SK-N-SH (cell line): ENCODE measurements at regions not wholly inside any gene's neighbourhood (a gene's known extent, or its start where the extent isn't known, plus 50 kb on each side); places are given as distances from the start of the nearest gene placed in this dataset.

ENCODE experiments used
- CTCF ChIA-PET: fragments of 300-600, 350-600 bp; formaldehyde crosslinking; extraction: SDS; loops from one replicate; lab custom pipeline; 2021; lab: Yijun Ruan, JAX
- POLR2A ChIA-PET: fragments of 350-600 bp; sonication (Branson Sonifier 250); formaldehyde crosslinking; extraction: SDS; loops from one replicate; lab custom pipeline; 2020; ENCODE audit warnings: antibody characterized with exemption, inconsistent platforms; lab: Yijun Ruan, JAX
- DNase-seq: peaks from one replicate; pipeline ENCODE4 v3.0.0; 2012
- H2AFZ ChIP-seq: fragments of 200-600 bp; sonication (generic); 2 replicates; pipeline ENCODE4 v1.8.1; 2016; ENCODE audit warnings: antibody characterized with exemption, mild to moderate bottlenecking, low read depth
- H3F3A ChIP-seq: fragments of 200-600 bp; sonication (generic); replicated peaks from 2 replicates; pipeline ENCODE3; 2016; ENCODE audit warnings: antibody characterized with exemption, mild to moderate bottlenecking; ENCODE audit not compliant: insufficient read depth
- H3K27ac ChIP-seq, 2 experiments: fragments of 200-500 bp in 1 of 2; fragments of 200-600 bp in 1 of 2; sonication (Bioruptor generic) in 1 of 2; sonication (generic), shearing (Covaris generic) in 1 of 2; 2 replicates each; pipeline versions ENCODE4 v1.5.1 to v1.6.1; 2014 to 2016; ENCODE audit warnings: low read depth in 2 of 2, inconsistent platforms in 1 of 2, low read length in 1 of 2, mild to moderate bottlenecking in 1 of 2, mixed read lengths in 1 of 2
- H3K27me3 ChIP-seq: fragments of 200-600 bp; sonication (generic), shearing (Covaris generic); 2 replicates; pipeline ENCODE4 v1.6.1; 2016; ENCODE audit warnings: mixed run types; ENCODE audit not compliant: insufficient read depth
- H3K36me3 ChIP-seq, 2 experiments: fragments of 200-500 bp in 1 of 2; fragments of 200-600 bp in 1 of 2; sonication (Bioruptor generic) in 1 of 2; sonication (generic) in 1 of 2; replicated peaks in 1 of 2; 2 replicates each; pipeline versions ENCODE3 to v1.5.1; 2014 to 2016; ENCODE audit warnings: low read length in 1 of 2, mild to moderate bottlenecking in 1 of 2; ENCODE audit not compliant: insufficient read depth in 2 of 2, control insufficient read depth in 1 of 2
- H3K4me1 ChIP-seq, 2 experiments: fragments of 200-500 bp in 1 of 2; fragments of 200-600 bp in 1 of 2; sonication (Bioruptor generic) in 1 of 2; sonication (generic), shearing (Covaris generic) in 1 of 2; 2 replicates each; pipeline versions ENCODE4 v1.5.1 to v1.6.1; 2014 to 2016; ENCODE audit warnings: low read depth in 1 of 2, low read length in 1 of 2, mixed run types in 1 of 2; ENCODE audit not compliant: insufficient read depth in 2 of 2, control insufficient read depth in 1 of 2
- H3K4me2 ChIP-seq: fragments of 200-600 bp; sonication (generic), shearing (Covaris generic); 2 replicates; pipeline ENCODE4 v1.6.1; 2017; ENCODE audit warnings: mixed run types
- H3K4me3 ChIP-seq, 2 experiments: fragments of 200-500 bp in 1 of 2; fragments of 200-600 bp in 1 of 2; sonication (Bioruptor generic) in 1 of 2; sonication (generic), shearing (Covaris generic) in 1 of 2; 2 replicates each; pipeline versions ENCODE4 v1.5.1 to v1.8.1; 2014 to 2016; ENCODE audit warnings: low read depth in 2 of 2, inconsistent platforms in 1 of 2, low read length in 1 of 2, mild to moderate bottlenecking in 1 of 2, mixed read lengths in 1 of 2, moderate library complexity in 1 of 2
- H3K79me2 ChIP-seq: fragments of 200-600 bp; sonication (generic); 2 replicates; pipeline ENCODE4 v1.8.1; 2017; ENCODE audit warnings: mild to moderate bottlenecking; ENCODE audit not compliant: insufficient read depth
- H3K9ac ChIP-seq: fragments of 200-600 bp; sonication (generic); 2 replicates; pipeline ENCODE4 v1.6.1; 2017; ENCODE audit warnings: mixed run types
- H3K9me2 ChIP-seq: fragments of 200-600 bp; sonication (generic); 2 replicates; pipeline ENCODE4 v1.6.1; 2017; ENCODE audit warnings: mixed run types
- H3K9me3 ChIP-seq: fragments of 200-600 bp; sonication (generic); 2 replicates; pipeline ENCODE4 v1.6.1; 2017; ENCODE audit warnings: mixed run types, mild to moderate bottlenecking, moderate library complexity
- H4K20me1 ChIP-seq: fragments of 200-600 bp; sonication (generic); 2 replicates; pipeline ENCODE4 v1.6.1; 2017; ENCODE audit warnings: mild to moderate bottlenecking, mixed run types; ENCODE audit not compliant: insufficient read depth
- CHD2 ChIP-seq: fragments of 150-350 bp; IDR thresholded peaks from 2 replicates; pipeline ENCODE4 v1.6.1; 2018; ENCODE audit warnings: low read length; ENCODE audit not compliant: partially characterized antibody
- EZH2phosphoT487 ChIP-seq: fragments of 200-600 bp; sonication (generic); IDR thresholded peaks from 2 replicates; pipeline ENCODE4 v1.6.1; 2017; ENCODE audit warnings: low read depth, mixed run types, mild to moderate bottlenecking, antibody characterized with exemption, moderate library complexity, borderline replicate concordance
- FOSL2 ChIP-seq: IDR thresholded peaks from 2 replicates; pipeline ENCODE4 v1.4.0; 2012; ENCODE audit warnings: low read depth, mild to moderate bottlenecking, moderate library complexity, borderline replicate concordance
- GATA2 ChIP-seq: sonication (generic); formaldehyde crosslinking; IDR thresholded peaks from 2 replicates; pipeline ENCODE4 v1.5.0; 2020; ENCODE audit warnings: mild to moderate bottlenecking, missing genetic modification reagents
- IRF3 ChIP-seq: fragments of 150-350 bp; IDR thresholded peaks from 2 replicates; pipeline ENCODE4 v1.6.1; 2016; ENCODE audit warnings: mild to moderate bottlenecking, low read depth, low read length
- MEF2A ChIP-seq: IDR thresholded peaks from 2 replicates; pipeline ENCODE4 v1.4.0; 2012; ENCODE audit warnings: low read depth, borderline replicate concordance
- MXI1 ChIP-seq: IDR thresholded peaks from 2 replicates; pipeline ENCODE4 v1.6.1; 2012; ENCODE audit warnings: mild to moderate bottlenecking, low read depth, low read length, improper control_type of control experiment
- NFIC ChIP-seq: IDR thresholded peaks from 2 replicates; pipeline ENCODE4 v1.4.0; 2012; ENCODE audit warnings: borderline replicate concordance
- NRF1 ChIP-seq: IDR thresholded peaks from 2 replicates; pipeline ENCODE4 v1.6.1; 2012; ENCODE audit warnings: low read depth, mild to moderate bottlenecking, low read length
- RCOR1 ChIP-seq: fragments of 150-350 bp; IDR thresholded peaks from 2 replicates; pipeline ENCODE4 v1.6.1; 2017; ENCODE audit warnings: antibody characterized with exemption, low read length
- RFX5 ChIP-seq: IDR thresholded peaks from 2 replicates; pipeline ENCODE4 v1.6.1; 2012; ENCODE audit warnings: mild to moderate bottlenecking, improper control_type of control experiment, low read length
- TAF1 ChIP-seq: IDR thresholded peaks from 2 replicates; pipeline ENCODE4 v1.6.1; 2012; ENCODE audit warnings: low read depth, mild to moderate bottlenecking, low read length, moderate library complexity, borderline replicate concordance
- WGBS: methylation state at CpG from one replicate; pipeline ENCODE4 v1.1.6; 2017; ENCODE audit warnings: low lambda C conversion rate; 5-methylcytosine and 5-hydroxymethylcytosine counted together
- TF ChIP-seq, protein P1 (sequence below): IDR thresholded peaks from 2 replicates; pipeline ENCODE4 v1.4.0; 2012; ENCODE audit warnings: low read depth, borderline replicate concordance
- TF ChIP-seq, protein P2 (sequence below): fragments of 200-600 bp; sonication (generic); IDR thresholded peaks from 2 replicates; pipeline ENCODE4 v1.6.1; 2017; ENCODE audit warnings: antibody characterized with exemption, mild to moderate bottlenecking, moderate library complexity
- TF ChIP-seq, protein P3 (sequence below): IDR thresholded peaks from 2 replicates; pipeline ENCODE4; 2012

DNA sequence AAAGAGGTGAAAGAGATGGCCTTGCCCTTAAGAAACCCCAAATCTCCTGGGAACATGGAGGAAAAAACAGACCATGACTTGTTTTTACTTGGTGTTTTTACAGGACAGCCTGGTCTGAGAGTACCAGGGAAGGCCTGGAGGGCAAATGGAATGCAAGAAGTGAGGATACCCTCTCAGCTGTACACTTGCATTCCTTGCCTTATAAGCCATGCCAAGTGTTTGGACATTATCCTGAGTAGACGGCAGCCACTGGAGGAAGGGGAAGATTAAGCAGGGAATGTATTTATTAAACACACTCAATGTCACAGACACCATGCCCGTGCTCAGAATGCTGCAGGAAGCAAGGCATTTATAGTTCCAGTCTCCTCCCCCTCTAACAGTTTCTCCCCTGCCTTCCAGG is 581.4 kb downstream of the CDK5RAP2 start:
- H3K9me2 ChIP-seq: no peaks in the 10 kb centered on the region
- H3K36me3 ChIP-seq: no peaks in the 10 kb centered on the region
- ChIA-PET POLR2A (no interaction called here), CTCF (interaction anchor here (0.6 to 2.8 kb wide), 2 partner anchors 30 to 158 kb away, joined by 3 to 16 read pairs; no protein-coding TSS in a partner anchor)
- no peaks in the 10 kb centered on the region for H3K9me3 ChIP-seq
- no peaks in the 10 kb centered on the region for H4K20me1 ChIP-seq
- peaks cover 0 to 13% of the 10 kb centered on the region in 2 experiments; a peak in 1 of 4 replicates for H3K4me1 ChIP-seq
- H3F3A ChIP-seq: no peaks in the 10 kb centered on the region
- H2AFZ ChIP-seq: no peak overlapping the region
- TF ChIP-seq, protein P1, sequence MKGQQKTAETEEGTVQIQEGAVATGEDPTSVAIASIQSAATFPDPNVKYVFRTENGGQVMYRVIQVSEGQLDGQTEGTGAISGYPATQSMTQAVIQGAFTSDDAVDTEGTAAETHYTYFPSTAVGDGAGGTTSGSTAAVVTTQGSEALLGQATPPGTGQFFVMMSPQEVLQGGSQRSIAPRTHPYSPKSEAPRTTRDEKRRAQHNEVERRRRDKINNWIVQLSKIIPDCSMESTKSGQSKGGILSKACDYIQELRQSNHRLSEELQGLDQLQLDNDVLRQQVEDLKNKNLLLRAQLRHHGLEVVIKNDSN: no peak
- no peak for TF ChIP-seq CHD2
- TF ChIP-seq MXI1: no peak
- no peak for TF ChIP-seq TAF1
- TF ChIP-seq NFIC: no peak
- TF ChIP-seq GATA2 (CRISPR knock-in tag): no peak
- no peak for TF ChIP-seq FOSL2
- TF ChIP-seq NRF1: no peak
- TF ChIP-seq, protein P2, sequence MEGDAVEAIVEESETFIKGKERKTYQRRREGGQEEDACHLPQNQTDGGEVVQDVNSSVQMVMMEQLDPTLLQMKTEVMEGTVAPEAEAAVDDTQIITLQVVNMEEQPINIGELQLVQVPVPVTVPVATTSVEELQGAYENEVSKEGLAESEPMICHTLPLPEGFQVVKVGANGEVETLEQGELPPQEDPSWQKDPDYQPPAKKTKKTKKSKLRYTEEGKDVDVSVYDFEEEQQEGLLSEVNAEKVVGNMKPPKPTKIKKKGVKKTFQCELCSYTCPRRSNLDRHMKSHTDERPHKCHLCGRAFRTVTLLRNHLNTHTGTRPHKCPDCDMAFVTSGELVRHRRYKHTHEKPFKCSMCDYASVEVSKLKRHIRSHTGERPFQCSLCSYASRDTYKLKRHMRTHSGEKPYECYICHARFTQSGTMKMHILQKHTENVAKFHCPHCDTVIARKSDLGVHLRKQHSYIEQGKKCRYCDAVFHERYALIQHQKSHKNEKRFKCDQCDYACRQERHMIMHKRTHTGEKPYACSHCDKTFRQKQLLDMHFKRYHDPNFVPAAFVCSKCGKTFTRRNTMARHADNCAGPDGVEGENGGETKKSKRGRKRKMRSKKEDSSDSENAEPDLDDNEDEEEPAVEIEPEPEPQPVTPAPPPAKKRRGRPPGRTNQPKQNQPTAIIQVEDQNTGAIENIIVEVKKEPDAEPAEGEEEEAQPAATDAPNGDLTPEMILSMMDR: no peak
- TF ChIP-seq, protein P3, sequence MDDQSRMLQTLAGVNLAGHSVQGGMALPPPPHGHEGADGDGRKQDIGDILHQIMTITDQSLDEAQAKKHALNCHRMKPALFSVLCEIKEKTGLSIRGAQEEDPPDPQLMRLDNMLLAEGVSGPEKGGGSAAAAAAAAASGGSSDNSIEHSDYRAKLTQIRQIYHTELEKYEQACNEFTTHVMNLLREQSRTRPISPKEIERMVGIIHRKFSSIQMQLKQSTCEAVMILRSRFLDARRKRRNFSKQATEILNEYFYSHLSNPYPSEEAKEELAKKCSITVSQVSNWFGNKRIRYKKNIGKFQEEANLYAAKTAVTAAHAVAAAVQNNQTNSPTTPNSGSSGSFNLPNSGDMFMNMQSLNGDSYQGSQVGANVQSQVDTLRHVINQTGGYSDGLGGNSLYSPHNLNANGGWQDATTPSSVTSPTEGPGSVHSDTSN: no peak
- no peak for TF ChIP-seq RFX5
- no peak for TF ChIP-seq RCOR1
- no peak for TF ChIP-seq IRF3
- TF ChIP-seq EZH2phosphoT487: no peak
- no peak for TF ChIP-seq MEF2A
- no peak overlapping the region for H3K4me2 ChIP-seq
- 21% methylated on average over 2 of the region's 2 CpGs for WGBS
- H3K79me2 ChIP-seq: no peaks in the 10 kb centered on the region
- no peak for DNase-seq
- no peak overlapping the region for H3K4me3 ChIP-seq
- H3K27ac ChIP-seq: no peak overlapping the region; a peak in 1 of 4 replicates
- H3K9ac ChIP-seq: no peak overlapping the region
- no peaks in the 10 kb centered on the region for H3K27me3 ChIP-seq
